Putamen (tissue), 1 donor: ENCODE measurements at regions not wholly inside any gene's neighbourhood (a gene's known extent, or its start where the extent isn't known, plus 50 kb on each side); places are given as distances from the start of the nearest gene placed in this dataset.
A peak's percentile ranks its signal among the peaks of the same experiment; 100 is the strongest.

Source experiments
- DNase-seq: peaks from one replicate; pipeline ENCODE4 v3.0.0-alpha.2; 2016; ENCODE audit warnings: low spot score

DNA sequence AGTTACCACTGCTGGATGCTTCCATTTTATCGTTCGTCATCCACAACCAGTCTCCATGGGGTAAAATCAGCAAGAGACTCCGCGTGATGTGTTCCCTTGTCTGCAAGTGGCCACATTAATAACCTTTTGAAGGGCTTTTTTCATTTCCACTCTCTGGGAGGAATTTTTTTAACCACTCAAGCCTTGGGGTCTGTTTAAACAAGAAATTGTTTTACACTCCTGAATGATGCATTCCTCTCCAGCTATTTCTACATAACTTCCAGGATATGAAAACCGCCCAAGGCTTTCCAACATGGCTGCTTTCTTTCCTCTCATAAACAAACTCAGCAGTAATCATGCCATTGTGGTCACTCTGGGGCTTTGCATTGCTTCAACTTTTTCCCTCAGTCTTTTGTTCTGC is 217.2 kb upstream of the DAPK1 start:
- DNase-seq: no peak

DNA sequence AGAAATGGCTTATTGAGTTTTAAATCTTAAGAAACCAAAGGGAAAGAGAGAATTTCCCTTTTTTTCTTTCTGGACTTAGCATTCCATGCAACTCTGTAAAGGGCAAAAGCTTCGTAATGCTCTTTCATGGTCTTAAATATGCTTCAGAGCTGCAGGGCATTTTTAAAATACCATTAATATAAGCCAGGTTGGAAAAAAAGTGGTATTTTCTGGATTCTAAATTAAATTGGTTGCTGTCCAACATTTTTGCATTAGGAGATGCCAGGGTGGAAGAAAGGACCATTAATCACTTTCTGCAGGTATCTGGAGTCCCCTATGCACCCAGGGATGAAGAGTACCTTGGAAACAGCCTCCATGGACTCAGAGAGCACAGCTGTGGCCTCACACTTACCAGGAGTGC is 215.1 kb upstream of the DAPK1 start:
- no peak for DNase-seq

DNA sequence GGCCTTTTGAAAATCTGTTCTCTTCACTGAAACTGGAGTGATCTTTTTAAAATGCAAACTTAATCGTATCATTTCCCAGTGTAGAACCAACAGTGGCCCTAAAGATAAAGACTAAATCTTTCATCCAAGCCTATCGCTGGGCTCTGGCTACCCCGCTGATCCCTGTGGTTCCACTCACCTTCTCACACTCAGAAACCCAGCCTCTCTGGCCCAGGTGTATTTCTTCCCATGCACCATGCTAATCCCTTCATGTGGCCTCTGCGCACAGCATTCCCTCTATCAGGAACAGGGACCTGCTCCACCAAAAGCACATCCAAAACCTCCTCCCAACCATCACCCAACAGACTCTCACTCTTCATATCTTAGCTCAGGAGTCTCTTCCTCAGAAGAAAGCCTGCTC is 214.1 kb upstream of the DAPK1 start:
- DNase-seq: no peak

DNA sequence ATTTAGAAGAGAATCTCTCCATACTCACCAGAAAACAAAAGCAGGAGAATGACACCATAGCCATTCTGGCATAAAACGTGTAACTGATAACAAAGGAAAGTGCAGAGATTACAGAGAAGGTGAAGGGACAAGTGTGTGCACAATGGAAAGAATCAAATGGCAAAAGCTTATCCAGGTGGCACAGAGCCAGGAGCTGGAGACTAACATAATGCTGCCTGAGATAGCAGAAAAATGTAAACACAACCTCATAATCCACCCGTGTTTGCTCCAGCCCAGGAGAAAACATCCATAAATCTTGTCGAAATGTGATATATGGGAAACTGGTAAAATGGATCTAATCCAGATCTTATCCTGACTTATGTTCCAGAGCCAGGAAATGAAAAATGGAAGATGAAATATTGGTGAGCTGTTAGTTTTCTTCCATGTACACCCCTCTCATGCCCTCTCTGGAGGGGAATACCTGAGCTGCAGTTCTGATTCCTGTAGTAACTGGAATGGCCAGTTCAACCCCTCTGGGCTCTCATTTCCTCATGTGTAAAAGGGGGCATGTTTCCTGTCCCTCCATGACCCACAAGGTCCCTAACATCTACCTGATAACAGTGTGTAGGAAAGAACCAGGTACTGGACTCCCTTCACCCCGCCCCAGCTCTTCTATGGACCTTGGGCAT is 212.3 kb upstream of the DAPK1 start:
- DNase-seq: no peak

DNA sequence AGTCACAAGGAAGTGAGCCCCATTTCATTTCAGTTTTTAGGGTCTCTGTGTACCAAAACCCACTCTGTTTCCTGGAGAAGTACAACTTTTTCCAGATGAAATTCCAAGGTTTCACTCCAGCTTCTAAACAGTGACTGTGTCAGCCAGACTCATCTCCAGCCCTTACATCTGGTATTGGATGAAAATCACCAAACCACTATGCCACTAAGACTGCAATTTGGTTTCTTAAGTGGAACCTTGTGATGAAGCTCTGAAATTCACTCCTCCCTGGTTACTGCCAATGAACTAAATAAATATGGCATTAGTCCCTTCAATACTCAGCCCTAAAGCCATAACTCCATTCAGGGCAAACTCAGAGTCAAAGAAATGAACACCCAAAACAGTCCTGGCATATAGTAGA is 211.2 kb upstream of the DAPK1 start:
- no peak for DNase-seq

DNA sequence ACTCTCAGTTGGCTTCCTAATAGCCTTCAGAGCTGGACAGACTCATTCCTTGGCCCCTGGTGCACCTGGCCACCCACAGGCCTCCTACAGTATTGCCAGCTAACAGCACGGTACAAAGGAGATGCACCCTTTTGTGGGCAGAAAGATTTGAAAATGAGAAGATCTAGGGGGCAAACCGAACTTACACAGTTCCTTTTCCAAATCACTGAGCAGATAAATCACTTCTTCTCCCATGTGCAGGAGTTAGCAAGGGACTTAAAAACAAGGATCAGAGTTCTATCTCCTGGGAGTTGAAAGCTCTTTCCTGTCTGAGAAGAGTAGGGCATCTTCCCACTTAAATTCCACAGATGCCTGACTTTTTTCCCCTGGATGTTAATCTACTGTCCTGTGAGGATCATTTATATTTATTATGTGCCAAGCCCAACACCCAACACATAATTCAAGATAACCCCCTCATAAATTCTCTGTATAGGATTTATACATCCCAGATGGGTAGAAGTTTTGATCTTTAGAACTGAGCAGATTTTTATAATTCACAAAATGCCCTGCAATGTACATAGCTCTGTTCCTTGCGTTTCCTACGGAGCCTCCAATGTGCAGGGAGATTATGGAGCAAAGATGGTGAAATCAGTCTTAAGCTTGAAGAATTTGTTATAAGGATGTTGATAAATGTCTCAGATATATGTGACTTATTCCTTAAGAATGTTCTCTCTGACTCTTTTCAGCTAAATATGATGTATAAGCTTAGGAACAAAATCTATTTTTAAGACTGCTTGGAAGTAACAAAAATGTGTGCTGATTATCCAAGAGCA is 207.2 kb upstream of the DAPK1 start:
- no peak for DNase-seq

DNA sequence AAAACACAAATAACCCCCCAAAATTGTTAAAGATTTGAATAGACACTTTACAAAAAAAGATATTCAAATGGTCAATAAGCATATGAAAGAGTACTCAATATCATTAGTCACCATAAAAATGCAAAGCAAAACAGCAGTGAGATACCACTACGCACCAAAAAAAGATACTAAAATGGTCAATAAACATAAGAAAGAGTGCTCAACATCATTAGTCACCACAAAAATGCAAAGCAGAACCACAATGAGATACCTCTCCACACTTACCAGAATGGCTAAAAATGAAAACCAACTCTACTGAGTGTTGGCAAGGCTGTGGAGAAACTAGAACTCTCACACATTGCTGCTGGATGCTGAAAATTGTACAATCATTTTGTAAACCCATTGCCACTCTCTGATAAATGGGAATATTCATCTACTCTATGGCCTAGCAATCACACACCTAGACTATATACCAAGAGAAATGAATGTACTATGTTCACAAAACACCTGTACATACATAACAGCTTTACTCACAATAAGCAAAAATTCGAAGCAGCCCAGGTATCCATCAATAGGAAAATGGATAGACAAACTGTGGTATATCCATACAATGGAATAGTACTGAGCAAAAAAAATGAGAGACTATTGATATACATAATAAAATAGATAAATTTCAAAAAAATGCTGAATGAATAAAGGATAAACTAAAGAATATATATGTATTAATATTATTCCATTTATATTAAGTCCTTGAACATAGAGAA is 205.0 kb upstream of the DAPK1 start:
- DNase-seq: no peak

DNA sequence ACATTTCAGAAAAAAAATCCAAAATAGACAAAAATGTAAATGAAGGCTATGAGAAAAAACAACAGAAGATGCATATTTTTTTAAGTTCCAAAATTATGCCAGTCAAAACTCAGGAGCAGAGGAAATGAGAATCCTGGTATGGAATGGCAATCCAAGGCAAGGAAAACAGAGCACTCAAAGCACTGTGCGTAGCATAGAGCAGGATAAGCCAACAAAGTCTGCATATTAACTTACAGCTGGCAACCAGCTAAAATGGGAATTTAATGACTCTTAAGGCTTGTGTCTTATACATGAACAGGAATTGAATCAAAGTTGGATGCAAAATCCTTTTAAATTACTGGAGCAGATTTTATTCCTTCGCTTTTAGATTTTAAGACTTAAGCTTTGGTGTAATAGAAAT is 203.5 kb upstream of the DAPK1 start:
- DNase-seq: no peak

DNA sequence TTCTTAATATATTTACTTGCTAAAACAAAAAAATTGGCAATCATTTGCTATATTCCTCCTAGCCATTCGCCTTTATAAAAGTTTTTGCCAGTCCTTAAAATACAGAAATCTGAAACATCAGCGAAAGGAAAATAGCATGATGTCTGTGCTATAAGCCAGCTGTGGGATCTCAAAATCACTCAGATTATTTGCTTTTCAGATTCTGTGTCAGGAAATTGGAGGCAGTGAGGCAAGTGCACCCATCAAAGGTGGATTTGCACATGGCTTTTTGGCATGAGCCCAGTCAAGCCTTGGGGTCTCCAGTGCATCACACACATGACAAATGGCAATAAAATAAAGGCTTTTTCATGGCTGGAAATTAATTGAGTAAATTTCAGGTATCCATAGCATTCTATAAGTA is 196.8 kb upstream of the DAPK1 start:
- DNase-seq: no peak

DNA sequence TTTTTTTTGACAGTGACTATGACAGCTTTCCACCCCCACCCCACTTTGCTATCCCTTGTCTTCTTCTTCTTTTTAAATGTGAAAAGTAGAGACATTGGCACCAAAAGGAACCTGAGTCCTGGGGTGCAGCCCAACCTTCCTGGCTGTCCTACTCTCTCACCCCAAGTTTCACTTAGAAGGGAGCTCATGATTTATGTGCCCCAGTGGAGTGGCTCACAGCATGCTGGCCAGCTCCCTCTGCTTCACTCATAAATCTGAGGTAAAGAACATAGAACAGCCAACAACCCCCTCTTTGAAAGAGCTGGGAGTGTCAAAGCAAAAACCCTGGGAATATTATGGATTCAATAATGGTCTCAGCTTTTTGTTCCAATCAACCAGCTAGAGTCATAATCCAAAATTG is 196.3 kb upstream of the DAPK1 start:
- no peak for DNase-seq

DNA sequence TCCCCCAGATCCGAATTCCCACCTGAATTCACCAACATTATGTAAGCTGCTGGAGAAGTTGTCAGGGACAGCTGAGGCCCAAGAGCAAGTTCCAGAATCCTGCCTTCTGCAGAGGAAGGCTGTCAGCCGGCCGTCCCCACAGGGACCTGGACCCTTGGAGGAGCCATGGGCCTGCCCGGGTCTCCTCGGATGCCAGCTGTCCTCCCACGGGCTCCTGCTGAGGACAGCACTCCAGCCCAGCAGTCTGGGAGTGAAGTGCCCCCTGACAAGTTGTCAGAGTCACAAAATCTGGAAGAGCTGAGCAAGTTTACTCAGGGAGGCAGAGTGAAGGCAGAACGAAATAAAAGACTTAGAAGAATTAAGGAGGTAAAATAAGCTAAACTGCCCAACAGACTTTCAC is 192.5 kb upstream of the DAPK1 start:
- no peak for DNase-seq

DNA sequence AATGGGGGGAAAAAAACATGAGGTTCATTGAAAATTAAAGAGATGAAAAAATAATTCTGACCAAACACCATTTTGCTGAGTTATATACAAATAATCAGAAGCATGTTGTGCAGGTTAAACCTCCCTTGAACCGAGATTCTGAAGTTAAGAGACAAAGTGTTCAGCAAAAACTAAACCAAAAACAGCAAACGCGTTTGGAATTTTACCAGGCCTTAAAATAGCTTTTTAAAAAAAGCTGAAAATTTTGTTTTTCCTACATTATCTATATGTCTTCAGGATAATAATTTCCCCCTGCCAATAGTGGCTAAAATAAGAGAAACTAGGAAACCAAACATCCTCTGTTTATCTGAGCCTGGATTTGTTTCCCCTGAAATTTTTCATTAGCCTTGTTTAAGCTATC is 191.7 kb upstream of the DAPK1 start:
- no peak for DNase-seq

DNA sequence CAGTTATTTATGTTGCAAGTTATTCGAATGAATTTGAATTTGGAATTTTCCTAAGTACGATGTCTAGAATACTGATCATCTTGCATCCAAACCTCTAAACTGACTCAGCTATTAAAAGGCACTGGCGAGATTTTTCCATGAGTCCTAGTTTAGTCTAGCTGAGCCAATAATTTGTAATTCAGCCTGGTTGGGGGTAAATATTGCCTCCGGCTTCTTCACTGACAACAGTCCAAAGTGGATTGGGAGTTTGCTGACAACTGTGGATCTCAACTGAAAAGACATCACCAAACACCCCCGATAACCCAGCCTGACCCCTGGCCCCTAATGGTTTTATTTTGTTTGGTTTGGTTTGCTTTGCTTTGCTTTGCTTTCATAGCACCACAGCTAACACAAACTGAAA is 189.8 kb upstream of the DAPK1 start:
- DNase-seq: no peak

DNA sequence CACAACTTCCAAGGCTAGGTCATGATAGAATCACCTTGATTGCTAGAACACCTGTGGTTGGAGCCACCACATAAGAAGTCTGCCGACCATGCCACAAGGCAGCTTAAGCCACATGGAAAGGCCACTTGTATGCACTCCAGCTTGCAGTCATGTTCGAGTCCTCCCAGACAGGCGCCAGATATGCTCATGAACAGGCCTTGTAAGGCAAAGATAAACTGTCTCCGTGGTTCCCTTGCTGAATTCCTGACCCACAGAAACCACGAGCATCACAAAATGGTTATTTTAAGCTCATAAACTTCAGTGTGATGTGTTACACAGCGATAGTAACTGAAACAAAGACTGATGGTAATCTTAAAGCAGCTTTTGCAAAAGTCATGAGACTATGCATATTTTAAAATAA is 188.4 kb upstream of the DAPK1 start:
- DNase-seq: no peak

DNA sequence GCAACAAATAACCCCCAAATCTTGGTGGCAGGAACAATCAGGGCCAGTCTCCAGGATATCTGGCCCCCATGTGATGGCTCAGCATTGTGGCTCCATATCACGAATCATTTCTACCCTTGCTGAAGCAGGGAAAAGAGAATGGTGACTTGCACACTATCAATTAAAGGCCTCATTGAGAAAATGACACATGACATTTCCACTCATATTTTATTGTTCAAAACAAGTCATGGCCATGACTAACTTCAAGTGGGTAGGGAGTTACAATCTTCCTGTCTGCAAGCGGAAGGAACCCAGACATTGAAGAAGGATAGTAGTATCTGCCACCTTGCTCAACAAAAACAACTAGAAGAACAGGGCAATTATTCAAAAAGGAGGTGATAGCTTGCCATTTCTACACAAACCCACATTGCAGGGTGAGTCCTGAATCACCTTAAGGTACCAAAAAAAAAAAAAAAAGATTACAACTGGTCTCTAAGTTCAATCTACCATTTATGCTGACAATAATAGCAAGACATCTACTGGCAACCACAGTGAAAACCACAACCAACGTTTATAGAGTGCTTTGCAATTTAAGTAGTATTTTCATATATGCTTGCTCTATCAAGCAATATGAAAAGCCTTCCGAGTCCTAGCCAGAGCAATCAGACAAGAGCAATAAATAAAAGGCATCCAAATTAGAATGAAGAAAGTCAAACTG is 186.7 kb upstream of the DAPK1 start:
- no peak for DNase-seq

DNA sequence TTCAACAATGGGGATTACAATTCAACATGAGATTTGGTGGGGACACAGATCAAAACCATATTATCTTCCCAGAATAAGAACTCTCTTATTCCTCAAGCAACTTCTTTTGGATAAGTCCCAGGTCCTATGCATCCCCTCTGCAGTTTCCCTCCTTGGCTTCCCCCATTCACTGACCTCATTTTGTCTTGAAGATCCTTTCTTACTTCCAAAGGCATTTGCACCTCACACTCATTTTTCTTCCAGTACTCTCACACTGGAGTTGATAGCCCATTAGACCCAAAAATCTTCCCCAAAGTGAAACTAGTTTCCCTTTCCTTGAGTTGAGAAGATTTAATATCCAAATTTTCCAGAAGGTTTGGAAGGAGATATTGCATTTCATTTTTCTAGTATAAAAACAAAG is 178.0 kb upstream of the DAPK1 start:
- no peak for DNase-seq

DNA sequence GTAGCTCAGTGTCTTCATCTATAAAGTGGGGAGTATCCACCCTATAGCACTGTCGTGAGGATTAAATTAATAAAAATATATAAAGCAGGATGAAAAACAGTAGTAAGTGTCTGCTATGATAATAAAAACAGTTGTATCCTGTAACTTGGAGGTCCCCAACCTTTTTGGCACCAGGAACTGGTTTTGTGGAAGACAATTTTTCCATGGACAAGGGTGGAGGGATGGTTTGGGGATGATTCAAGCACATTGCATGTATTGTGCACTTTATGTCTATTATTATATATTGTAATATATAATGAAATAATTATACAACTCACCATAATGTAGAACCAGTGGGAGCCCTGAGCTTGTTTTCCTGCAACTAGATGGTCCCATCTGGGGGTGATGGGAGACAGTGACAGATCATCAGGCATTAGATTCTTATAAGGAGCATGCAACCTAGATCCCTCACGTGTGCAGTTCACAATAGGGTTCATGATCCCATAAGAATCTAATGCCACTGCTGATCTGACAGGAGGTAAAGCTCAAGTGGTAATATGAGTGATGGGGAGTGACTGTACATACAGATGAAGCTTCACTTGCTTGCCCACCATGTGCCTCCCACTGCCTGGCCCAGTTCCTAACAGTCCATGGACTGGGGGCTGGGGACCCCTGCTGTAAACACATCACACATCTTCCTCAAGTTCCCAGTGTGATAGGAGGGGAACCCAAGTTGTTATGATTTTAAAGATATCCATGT is 177.4 kb upstream of the DAPK1 start:
- no peak for DNase-seq

DNA sequence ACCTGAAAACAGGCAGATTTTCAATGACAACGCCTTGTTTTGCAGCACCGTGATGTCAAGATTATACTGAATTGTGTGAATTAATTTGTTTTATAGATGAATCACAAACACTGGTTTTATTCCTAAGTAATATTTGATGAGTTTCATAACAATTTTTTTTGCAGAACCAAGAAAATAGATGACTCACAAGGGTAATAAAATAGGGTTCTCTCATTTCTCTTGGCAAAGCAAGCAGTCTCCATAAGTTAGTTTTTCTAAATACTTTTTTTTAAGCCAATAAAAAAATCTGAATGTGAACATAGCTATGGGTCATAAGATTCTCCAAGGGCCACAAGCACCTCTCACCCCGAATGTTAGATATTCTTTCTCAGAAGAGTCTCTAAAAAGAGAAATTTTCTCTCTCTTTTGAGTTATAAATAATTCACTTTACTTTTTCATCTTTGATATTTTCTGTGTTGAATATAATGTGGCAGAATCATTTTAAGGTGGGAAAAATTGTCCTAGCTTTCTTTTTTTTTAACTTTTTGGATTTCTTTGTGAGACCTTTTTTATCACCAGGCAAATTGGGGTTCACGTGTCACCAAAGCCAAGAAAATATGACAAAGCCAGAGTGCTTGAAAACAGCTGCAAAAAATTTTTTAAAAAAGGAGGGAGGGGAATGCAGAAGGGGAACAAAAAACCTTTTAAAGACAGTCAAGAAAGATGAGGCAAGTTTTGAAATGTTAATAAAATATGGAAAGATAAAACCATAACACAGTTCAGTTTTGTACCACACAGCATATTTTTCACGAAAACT is 174.6 kb upstream of the DAPK1 start:
- DNase-seq: no peak

DNA sequence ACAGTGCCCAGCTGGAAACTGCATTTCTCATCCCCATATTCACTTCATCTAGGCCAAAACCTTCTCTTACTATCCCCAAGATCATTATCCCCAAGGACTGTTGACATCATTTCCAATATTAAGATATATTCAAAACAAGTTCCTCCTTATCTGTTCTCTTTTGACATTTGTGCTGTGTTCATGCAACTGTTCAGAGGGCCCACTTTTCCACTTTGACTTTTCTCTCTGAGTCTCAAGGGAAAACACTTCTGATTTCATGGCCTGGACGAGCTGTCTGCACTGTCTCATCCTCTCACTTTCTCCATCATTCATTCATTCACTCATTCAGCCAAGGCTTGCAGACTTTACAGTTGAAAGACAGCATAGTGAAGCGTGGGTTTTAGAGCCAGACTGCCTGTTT is 173.7 kb upstream of the DAPK1 start:
- DNase-seq: no peak

DNA sequence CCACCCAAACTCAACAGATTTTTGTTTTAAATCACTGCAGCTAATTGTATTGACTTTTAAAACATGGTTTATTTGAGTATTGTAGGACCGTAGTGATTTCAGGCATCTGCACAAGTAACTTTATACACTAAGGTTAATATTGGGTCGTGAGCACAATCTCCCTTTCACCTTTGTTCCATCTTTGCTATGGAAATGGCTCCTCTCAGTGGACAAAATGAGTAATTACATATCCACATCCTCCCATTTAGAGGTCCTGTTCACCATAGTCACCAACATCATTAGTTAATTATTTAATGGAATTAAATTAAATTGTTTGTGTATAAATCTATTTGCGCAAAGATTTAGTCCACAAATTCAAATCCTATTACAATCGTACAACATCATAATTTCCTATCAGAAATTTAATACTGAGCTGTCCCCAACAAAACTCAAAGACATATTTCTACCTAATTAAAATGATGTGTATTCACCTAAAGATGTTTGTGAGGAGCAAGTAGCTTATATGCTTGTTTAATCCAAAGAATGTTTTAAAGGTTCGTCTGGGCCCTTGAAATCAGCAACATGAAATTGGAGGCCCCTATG is 173.0 kb upstream of the DAPK1 start:
- DNase-seq: peak; percentile 36
